Activated CD4-positive, CD25-positive, alpha-beta regulatory T cell treated with anti-CD3 and anti-CD28 coated beads, Interleukin-2, amount 50 U/mL, for 16 hours (primary cell): ENCODE measurements at regions not wholly inside any gene's neighbourhood (a gene's known extent, or its start where the extent isn't known, plus 50 kb on each side); places are given as distances from the start of the nearest gene placed in this dataset.

Source experiments
- DNase-seq: peaks from one replicate; pipeline ENCODE4 v3.0.0-alpha.2; 2020; ENCODE audit warnings: low read depth, low spot score

- DNase-seq, result no peak
Measured at GRCh38 chr2:120515759-120516678, 170.1 kb downstream of the INHBB start.

DNA sequence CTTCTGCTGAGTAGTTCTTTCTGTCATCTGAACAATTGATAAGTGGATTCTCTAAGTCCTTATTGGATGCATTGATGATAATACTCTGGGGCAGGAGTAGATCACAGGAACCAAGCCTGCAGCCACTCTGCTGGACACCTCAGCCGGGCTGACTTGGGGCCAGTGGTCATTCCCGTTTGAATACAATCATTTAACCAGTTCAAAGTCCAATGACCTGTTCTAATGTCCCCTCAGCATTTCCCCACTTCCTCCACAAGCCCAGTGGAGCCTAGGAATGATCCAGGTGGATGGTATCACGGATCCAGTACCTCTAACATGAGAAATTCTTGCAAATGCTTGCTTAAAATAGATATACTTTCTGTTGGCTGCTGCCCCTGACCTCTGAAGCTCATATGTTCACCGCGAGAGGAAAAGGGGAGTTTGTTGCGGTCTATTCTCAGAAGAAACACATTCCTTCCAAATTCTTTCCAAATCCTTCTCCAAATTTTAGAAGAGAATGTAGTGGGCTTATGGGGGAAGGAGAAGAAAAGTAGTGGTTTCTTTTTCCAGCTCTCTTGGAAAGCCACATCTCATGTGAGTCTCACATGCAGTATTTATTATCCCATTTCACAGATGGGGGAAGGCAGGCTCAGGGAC is 170.9 kb downstream of the INHBB start:
- DNase-seq, result no peak

DNA sequence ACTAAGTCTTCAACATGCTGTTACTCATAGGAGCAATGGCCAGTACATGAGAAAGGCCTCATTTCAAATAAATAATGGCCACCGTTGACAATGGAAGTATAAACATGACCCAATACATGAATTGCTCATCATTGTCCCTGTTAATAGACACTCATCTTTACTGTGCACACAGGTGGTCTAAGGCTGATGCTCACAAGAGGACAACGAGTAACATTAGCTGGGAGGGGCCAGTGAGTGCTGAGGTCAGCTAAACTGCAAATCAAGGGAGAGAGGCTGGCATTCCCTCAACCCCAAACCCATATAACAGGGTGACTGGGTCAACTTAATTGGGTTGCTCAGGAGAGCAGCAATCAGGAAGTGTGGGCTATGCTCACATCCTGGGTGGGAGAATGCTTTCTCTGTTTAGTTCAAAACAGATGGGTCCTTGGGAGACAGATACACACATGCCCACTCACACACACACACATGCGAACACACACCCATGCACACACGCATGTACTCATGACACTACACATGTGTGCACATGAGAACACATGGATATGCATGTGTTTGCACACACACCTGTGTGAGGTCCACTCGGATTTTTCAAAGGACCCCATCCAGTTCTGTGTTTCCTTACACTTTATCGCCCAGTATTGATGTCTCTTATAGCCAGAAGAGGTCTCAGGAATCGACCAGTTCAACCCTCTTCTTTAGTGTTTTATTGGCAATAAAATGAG is 172.0 kb downstream of the INHBB start:
- no peak for DNase-seq

GRCh38 chr2:120518819-120519218 is 172.9 kb downstream of the INHBB start:
- DNase-seq, result no peak

- no peak for DNase-seq
Measured at GRCh38 chr2:120519469-120519868, 173.5 kb downstream of the INHBB start.

DNA sequence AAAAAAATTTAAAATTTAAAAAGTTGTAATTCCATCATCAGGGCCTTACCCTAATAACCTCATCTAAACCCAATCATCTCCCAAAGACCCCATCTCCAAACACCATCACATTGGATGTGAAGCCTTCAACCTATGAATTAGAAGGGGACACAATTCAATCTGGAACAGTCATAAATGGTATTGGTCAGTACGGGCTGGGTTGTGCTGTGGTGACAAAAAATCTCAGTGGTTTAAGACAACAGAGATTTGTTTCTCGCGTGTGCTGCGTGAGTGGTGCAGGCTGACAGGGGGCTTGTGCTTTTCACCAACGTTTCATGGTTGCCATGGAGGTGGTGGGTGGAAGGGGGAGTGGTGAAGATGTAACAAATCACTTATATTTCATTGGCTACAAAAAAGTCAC is 174.5 kb downstream of the INHBB start:
- no peak for DNase-seq

- DNase-seq, result no peak
Measured at GRCh38 chr2:120520929-120521912, 175.3 kb downstream of the INHBB start.

DNA sequence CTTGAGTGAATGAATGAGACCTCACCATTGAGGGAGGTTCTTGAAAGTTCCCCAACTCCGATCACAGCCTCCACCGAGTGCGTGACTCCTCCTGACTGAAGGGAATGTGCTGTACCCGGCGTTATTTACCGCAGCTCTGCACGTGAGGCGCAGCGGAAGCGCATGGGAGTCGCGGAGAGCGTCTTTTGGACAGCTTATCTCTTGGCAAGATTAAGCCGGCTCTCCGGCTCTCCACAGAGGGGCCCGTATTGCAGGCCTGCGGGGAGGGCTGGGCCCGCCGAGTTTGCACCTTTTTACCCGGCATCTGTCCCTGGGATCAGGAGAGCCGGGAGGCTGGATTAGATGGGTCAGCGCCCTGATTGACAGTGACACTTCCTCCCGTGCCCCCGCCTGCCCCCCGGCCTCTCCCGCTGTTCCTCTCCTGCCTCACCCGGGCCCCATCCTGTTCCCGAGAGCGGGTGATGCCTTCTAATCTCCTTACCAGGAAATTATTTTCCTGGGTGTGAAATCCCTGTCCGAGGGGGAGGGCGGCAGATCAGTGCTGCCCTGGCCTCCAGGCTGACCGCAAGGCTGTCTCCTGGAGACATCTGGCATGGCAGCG is 176.3 kb downstream of the INHBB start:
- DNase-seq, result no peak

DNA sequence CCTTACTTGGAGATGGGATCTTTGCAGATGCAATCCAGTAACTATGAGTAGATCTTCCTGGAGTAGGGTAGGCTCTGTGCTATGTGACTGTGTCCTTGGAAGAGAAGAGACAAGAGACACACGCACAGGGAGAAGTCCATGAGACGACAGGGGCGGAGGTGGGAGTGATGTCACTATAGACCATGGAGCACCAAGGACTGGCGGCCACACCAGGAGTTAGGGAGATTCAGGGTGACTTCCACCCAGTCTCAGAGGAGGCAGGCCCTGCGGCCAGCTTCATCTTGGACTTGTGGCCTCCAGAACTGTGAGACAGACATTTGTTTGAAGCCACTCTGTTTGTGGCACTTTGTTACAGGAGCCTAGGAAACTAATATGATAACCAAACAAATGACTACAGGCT is 177.8 kb downstream of the INHBB start:
- DNase-seq, result no peak

DNA sequence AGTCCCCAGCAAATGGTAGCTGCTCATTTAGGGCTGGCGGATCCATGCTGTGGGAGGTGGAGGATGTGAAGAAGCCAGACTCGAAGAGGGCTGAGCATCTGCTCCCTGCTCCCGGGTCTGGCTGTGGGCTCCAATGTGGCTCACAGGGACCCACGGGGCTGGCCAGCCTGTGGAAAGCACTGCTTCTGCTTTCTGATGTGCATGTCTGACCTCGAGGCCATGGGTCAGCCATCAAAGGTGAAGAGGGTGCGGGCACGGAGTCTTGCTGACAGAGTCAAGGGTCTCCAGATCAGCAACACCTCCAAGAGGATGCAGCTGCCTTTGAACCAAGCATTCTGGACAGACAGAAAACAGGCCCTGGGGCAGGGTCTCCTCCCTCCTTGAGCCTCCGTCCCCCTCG is 178.2 kb downstream of the INHBB start:
- DNase-seq, result no peak

- DNase-seq, result no peak
Measured at GRCh38 chr2:120525056-120526046, 179.4 kb downstream of the INHBB start.

DNA sequence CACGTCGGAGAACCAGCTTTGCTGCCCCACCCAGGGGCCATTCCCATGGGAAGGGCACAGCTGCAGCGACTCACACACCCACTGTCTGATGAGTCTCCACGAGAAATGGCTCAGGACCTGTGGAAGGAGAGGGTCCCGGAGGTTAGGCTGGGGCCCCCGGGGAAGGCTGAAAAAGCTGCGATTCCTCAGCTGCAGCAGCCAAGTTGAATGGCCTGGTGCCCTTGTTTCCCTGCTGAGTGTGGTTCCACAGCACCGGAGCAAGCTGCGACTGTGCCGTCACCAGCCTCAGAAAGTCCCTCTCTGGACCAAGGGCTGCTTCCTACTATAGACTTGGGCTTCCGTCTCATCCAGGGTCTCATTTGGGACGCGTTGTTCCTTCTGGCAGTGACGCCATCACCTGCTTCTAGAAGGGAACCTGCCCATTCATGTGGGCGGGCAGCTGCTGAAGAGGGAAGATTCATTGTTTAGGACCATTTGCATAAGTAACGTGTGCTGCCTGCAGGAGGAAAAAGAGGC is 180.2 kb downstream of the INHBB start:
- DNase-seq, result no peak

- DNase-seq, result no peak
Measured at GRCh38 chr2:120526997-120527945, 181.3 kb downstream of the INHBB start.

GRCh38 chr2:120528051-120528692 is 182.2 kb downstream of the INHBB start:
- no peak for DNase-seq

GRCh38 chr2:120528693-120529076 is 182.7 kb downstream of the INHBB start:
- DNase-seq, result no peak

DNA sequence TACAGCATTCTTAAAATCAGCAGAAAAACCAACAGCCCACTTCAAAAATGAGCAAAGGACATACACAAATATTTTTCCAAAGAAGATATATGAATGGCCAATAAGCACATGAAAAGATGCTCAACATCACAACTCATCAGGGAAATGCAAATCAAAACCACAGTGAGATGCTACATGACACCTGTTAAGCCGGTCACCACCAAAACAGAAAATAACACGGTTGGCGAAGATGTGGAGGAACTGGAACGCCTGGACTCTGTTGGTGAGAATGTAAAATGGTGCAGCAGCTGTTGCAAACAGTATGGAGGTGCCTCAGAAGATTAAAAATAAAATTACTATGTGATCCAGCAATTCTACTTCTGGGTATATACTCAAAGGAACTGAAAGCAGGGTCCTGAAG is 184.8 kb downstream of the INHBB start:
- DNase-seq, result no peak

DNA sequence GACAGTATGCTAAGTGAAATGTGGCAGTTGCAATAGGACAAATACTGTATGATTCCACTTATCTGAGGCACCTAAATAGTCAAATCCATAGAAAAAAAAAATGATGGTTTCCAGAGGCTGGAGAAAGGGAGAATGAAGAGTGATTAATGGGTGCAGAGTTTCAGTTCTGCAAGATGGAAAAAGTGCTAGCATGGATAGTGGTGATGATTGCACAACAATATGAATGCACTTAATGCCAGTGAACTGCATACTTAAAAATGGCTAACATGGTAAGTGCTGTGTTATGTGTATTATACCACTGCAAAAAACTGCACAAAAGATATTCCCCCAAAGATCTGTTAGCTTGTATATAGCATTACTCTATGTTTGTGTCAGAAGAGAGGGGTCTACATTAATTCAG is 185.4 kb downstream of the INHBB start:
- no peak for DNase-seq
